LNCAP (cell line): ENCODE measurements at regions not wholly inside any gene's neighbourhood (a gene's known extent, or its start where the extent isn't known, plus 50 kb on each side); places are given as distances from the start of the nearest gene placed in this dataset.

Experiments
- CTCF ChIP-seq: fragments of 450-650 bp; IDR thresholded peaks from 2 replicates; pipeline ENCODE4 v1.5.1; 2017; ENCODE audit warnings: mild to moderate bottlenecking

- no peak for TF ChIP-seq CTCF
Measured at GRCh38 chr7:17589671-17590070, 291.2 kb downstream of the AHR start.

GRCh38 chr7:17590221-17590620 lies 291.8 kb downstream of the AHR start:
- no peak for TF ChIP-seq CTCF

GRCh38 chr7:17593819-17594419 lies 295.5 kb downstream of the AHR start:
- TF ChIP-seq CTCF = no peak

GRCh38 chr7:17595546-17595945 lies 297.1 kb downstream of the AHR start:
- TF ChIP-seq CTCF = no peak

GRCh38 chr7:17598305-17598704 lies 299.9 kb downstream of the AHR start:
- TF ChIP-seq CTCF = no peak

GRCh38 chr7:17598846-17599245 lies 300.4 kb downstream of the AHR start:
- no peak for TF ChIP-seq CTCF

- no peak for TF ChIP-seq CTCF
Measured at GRCh38 chr7:17599733-17600339, 301.4 kb downstream of the AHR start.

GRCh38 chr7:17600340-17600752 lies 301.9 kb downstream of the AHR start:
- no peak for TF ChIP-seq CTCF
